Glutamatergic neuron (in vitro differentiated cells): ENCODE measurements at regions not wholly inside any gene's neighbourhood (a gene's known extent, or its start where the extent isn't known, plus 50 kb on each side); places are given as distances from the start of the nearest gene placed in this dataset.

Experiments used
- DNase-seq: peaks from one replicate; pipeline ENCODE4 v3.0.0; 2022
- H3K27ac Mint-ChIP-seq: one replicate; pipeline ENCODE4 v1.8.0; 2020; ENCODE audit warnings: mild to moderate bottlenecking, mixed read lengths, inconsistent platforms; ENCODE audit not compliant: unreplicated experiment
- H3K27me3 Mint-ChIP-seq: one replicate; pipeline ENCODE4 v1.8.0; 2020; ENCODE audit warnings: mild to moderate bottlenecking, moderate library complexity, mixed read lengths, inconsistent platforms; ENCODE audit not compliant: unreplicated experiment
- H3K36me3 Mint-ChIP-seq: one replicate; pipeline ENCODE4 v1.8.0; 2020; ENCODE audit warnings: mild to moderate bottlenecking, mixed read lengths, inconsistent platforms; ENCODE audit not compliant: unreplicated experiment
- H3K4me1 Mint-ChIP-seq: one replicate; pipeline ENCODE4 v1.8.0; 2020; ENCODE audit warnings: mild to moderate bottlenecking, low read depth, mixed read lengths, inconsistent platforms; ENCODE audit not compliant: unreplicated experiment
- H3K4me3 Mint-ChIP-seq: one replicate; pipeline ENCODE4 v1.8.0; 2020; ENCODE audit warnings: mild to moderate bottlenecking, mixed read lengths, inconsistent platforms; ENCODE audit not compliant: unreplicated experiment
- H3K9me3 Mint-ChIP-seq: one replicate; pipeline ENCODE4 v1.8.0; 2020; ENCODE audit warnings: mild to moderate bottlenecking, moderate library complexity, mixed read lengths, inconsistent platforms; ENCODE audit not compliant: unreplicated experiment
- CTCF ChIP-seq: fragments of 200-600 bp; sonication (generic); IDR thresholded peaks from one replicate; pipeline ENCODE4 v1.5.0; 2021; ENCODE audit not compliant: partially characterized antibody, unreplicated experiment

- Mint-ChIP-seq H3K27me3 (peaks cover 3% of the 10 kb centered on the region), H3K36me3 (no peaks in the 10 kb centered on the region), H3K27ac (no peak overlapping the region), H3K9me3 (peaks cover 1% of the 10 kb centered on the region), H3K4me1 (no peaks in the 10 kb centered on the region), H3K4me3 (no peak overlapping the region)
- no peak for DNase-seq
- TF ChIP-seq CTCF, result no peak
These were observed 590.7 kb upstream of the KLF4 start for GRCh38 chr9:108080285-108080684.

- no peak for TF ChIP-seq CTCF
- Mint-ChIP-seq H3K9me3 (peaks cover 4% of the 10 kb centered on the region), H3K36me3 (no peaks in the 10 kb centered on the region), H3K4me3 (no peak overlapping the region), H3K27me3 (peaks cover 6% of the 10 kb centered on the region), H3K4me1 (no peaks in the 10 kb centered on the region), H3K27ac (no peak overlapping the region)
- no peak for DNase-seq
These were observed 589.2 kb upstream of the KLF4 start for GRCh38 chr9:108078811-108079210.

GRCh38 chr9:108078375-108078774 lies 588.8 kb upstream of the KLF4 start:
- H3K4me3 Mint-ChIP-seq, result no peak overlapping the region
- H3K27me3 Mint-ChIP-seq, result peaks cover 7% of the 10 kb centered on the region
- H3K27ac Mint-ChIP-seq, result no peak overlapping the region
- no peak for TF ChIP-seq CTCF
- DNase-seq, result no peak
- peaks cover 7% of the 10 kb centered on the region for H3K9me3 Mint-ChIP-seq
- H3K4me1 Mint-ChIP-seq, result no peaks in the 10 kb centered on the region
- H3K36me3 Mint-ChIP-seq, result no peaks in the 10 kb centered on the region

GRCh38 chr9:108077556-108077955 lies 588.0 kb upstream of the KLF4 start:
- H3K4me3 Mint-ChIP-seq, result no peak overlapping the region
- no peaks in the 10 kb centered on the region for H3K36me3 Mint-ChIP-seq
- H3K4me1 Mint-ChIP-seq, result no peaks in the 10 kb centered on the region
- H3K27me3 Mint-ChIP-seq, result peaks cover 7% of the 10 kb centered on the region
- no peak for TF ChIP-seq CTCF
- H3K27ac Mint-ChIP-seq, result no peak overlapping the region
- no peak for DNase-seq
- H3K9me3 Mint-ChIP-seq, result peaks cover 7% of the 10 kb centered on the region

- Mint-ChIP-seq H3K27ac (no peak overlapping the region), H3K36me3 (peaks cover 9% of the 10 kb centered on the region), H3K4me1 (no peaks in the 10 kb centered on the region), H3K9me3 (peaks cover 7% of the 10 kb centered on the region), H3K4me3 (no peak overlapping the region), H3K27me3 (peaks cover 7% of the 10 kb centered on the region)
- no peak for TF ChIP-seq CTCF
- DNase-seq, result no peak
These were observed 585.3 kb upstream of the KLF4 start for GRCh38 chr9:108074900-108075299.
